ENCODE measurements at regions not wholly inside any gene's neighbourhood (a gene's known extent, or its start where the extent isn't known, plus 50 kb on each side); places are given as distances from the start of the nearest gene placed in this dataset.

DNA sequence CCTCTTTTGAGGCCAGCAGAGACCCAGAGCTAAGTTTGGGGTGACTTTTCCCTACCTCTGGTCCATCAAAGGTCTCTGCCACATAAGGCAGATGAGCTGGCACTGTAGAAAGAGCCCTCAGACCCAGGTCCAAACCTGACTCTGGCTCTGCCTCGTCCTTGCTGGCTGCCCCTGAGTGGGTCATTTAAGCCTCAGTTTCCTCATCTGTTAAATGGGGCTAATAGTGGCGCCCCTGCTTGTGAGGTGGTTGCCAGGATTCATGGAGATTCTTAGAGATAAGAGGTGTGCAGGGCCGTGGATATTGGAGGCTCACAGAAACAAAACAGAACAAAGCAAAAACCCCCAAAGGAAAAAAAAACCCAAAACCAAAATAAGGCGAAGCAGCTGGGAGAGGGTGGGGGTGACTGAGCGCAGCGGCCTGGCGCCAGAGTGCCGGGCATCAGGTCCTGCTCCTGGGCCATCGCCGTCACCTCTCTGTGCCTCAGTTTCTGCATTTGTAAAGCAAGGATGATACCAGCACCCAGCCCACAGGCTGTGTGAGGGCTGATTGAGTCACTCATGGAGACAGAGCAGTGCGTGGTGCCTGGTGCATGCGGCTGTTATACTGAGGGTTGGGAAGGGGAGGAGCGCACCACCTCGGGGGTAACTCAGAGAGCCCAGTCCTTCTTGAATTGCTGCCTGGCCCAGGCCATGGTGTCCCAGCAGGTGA lies 133.8 kb upstream of the PTPN1 start:
- no peak for TF ChIP-seq CTCF (IDR thresholded peaks at IDR 0.05; ENCODE audit: insufficient read depth, low read depth, low read length)
- no peak for DNase-seq (ENCODE audit: low read depth)
- no peak overlapping the region for H3K4me3 ChIP-seq (ENCODE audit: low read depth, low read length)

DNA sequence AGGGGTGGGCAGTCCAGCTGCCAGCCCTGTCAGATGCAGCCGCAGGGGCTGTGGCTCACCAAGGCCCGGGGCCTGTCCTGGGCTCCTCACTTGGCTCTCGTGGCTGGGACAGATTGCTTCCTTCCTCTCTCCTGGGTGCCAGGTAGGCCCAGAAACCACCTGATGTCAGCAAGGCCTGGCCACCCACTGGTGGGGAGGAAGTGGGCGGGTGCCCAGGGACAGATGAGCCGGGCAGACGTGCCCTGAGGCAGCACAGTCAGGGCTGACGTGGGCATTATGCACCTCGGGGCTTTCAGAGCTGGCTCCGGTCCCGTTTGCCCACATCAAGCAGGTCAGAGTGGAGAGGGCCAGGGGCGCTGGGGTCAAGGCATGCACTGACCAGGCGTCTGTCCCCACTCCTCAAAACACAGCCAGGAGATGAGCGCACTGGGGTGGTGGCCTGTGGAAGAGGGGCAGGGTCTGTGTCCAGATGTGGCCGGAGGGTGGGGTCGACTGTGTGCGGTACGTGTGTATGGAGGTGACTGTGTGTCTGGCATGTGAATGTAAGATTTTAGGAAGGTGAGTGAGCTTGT lies 133.2 kb upstream of the PTPN1 start:
- H3K4me3 ChIP-seq (ENCODE audit: low read depth, low read length), result no peak overlapping the region
- no peak for DNase-seq (ENCODE audit: low read depth)
- no peak for TF ChIP-seq CTCF (IDR thresholded peaks at IDR 0.05; ENCODE audit: insufficient read depth, low read depth, low read length)

DNA sequence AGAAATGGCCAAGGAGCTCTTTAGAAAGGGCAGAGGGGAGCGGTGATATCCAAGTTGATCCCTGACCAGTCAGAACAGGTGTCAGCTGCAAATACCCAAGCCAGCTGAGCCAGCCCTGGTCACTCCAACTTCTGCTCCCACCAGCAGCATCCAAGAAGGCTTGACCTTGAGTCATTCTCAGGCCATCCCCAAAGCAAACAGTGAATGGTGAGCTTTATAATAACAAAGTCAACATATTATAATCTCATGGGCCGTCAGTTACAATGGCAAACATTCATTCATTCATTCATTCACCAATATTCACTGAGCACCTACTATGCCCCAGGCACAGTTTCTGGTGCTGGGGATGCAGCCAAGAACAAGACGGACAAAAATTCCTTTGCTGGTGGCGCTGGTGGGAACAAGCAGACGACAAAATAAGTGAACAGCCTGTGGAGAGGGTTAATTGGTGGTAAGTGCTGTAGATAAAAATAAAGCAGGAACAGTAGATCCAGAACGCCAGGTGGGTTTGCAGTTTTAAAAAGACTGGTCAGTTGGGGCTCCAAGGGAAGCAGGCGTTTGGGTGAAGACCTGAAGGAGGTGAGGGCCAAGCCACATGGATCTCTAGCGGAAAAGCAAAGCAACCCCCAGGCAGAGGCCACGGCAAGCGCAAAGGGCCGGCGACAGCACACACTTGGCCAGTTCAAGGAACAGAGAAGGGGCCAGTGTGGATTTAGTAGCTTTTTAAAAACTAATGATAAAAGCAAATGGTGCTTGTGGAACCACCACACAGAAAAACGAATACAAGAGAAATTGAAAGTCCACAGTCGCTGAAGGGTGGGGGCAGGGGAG lies 131.8 kb upstream of the PTPN1 start:
- peak overlapping the region; percentile 13 for H3K4me3 ChIP-seq (ENCODE audit: low read depth, low read length)

DNA sequence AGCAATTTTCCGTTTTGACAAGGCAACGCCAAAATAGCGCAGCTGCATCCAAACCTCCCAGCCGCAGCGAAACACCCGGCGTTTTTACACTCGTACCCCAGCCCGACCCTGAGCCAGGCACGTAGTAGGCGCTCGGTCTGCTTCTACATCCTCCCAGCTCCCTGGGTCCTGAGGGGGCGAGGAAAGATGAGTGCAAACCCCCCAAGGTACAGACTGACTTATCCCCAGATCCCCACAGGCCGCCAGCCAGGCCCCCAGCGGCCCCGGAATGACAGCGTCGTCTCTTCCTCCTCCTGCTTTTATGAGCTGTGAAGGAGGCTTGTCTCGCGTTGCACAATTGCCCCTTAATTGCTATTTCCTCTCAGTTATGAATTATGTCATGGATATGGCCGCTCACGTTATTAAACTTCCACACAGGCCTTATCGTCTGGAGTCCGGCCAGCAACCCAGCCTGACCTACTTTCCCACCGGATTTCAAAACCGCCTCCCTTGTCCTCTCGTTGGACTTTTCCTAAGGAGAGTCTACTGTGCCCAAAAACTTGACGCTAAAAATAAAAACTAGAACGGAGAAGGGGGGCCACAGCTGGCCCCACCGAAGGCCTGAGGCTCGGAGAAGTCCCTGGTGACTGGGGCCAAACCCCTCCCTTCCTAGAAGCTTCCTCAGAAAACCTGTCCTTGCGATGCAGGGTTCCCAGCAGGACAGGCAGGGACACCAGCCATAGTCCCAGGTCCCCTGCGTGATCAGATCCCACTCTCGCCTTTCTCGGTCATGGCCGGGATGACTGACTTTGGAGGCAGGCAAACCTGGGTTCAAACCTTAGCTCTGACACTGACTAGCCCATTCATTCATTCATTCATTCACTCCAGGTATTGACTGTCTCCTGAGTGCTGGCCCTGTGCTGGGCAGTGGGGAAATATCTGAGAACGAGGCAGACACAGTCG lies 130.9 kb upstream of the PTPN1 start:
- H3K4me3 ChIP-seq (ENCODE audit: low read depth, low read length), result peak overlapping the region; percentile 13
- DNase-seq (ENCODE audit: low read depth), result peak; percentile 100
- TF ChIP-seq CTCF (IDR thresholded peaks at IDR 0.05; ENCODE audit: insufficient read depth, low read depth, low read length), result no peak

More for the DNA sequence above, 131.8 kb upstream of the PTPN1 start:
- TF ChIP-seq CTCF (IDR thresholded peaks at IDR 0.05; ENCODE audit: insufficient read depth, low read depth, low read length), result no peak
- DNase-seq (ENCODE audit: low read depth), result peak; percentile 36

DNA sequence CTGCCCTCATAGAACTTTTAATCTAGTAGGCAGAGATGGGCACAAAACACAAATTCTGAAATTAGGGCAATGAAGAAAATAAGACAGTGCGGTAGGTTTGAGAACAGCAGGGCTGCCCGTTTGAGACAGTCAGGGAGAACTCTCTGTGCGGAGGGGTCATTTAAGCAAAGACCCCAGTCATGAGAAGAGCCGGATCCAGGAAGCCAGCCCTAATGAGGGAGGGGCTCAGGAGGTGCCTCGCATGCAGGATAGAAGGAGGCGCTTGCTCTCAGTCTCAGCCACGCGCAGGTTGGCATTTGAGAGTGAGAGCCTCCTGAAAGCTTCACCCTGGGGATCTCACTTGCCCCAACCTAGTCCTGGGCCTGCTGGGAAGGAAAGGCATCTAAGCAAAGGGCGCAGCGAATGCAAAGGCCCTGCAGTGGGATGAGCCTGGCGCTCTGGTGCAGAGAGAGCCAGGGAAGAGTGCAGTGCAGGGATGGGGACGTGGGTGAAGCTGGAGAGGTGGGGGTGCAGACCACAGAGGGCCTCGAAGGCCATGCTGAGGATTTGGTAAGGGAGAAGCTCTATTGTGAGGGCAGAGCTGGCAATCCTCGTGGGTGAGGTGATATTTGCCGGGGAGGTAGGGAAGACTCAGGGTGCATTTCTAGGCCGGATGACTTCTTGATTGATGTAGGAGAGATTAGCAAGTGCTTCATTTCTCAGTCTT lies 130.0 kb upstream of the PTPN1 start:
- no peak for DNase-seq (ENCODE audit: low read depth)
- TF ChIP-seq CTCF (IDR thresholded peaks at IDR 0.05; ENCODE audit: insufficient read depth, low read depth, low read length), result no peak
- H3K4me3 ChIP-seq (ENCODE audit: low read depth, low read length), result no peak overlapping the region

DNA sequence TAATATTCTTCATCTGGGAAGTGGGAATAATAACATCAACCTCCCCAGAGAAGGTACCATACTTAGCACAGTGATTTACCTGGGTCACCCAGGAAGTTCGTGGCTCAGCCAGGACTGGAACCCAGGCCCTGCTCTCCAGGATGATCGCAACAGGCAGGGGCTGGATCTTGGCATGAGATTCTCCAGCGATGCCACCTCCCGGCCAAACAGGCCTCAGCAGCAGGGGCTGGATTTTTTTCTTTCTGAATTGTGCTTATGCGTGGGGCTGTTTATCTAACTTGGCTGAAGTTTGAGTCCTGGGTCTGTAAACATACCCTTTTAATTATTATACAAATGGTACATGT lies 129.5 kb upstream of the PTPN1 start:
- peak; percentile 80 for DNase-seq (ENCODE audit: low read depth)
- no peak overlapping the region for H3K4me3 ChIP-seq (ENCODE audit: low read depth, low read length)
- peak; percentile 75 for TF ChIP-seq CTCF (IDR thresholded peaks at IDR 0.05; ENCODE audit: insufficient read depth, low read depth, low read length)

Measured in fibroblast of villous mesenchyme (primary cell).